Immature natural killer cell (primary cell): ENCODE measurements at regions not wholly inside any gene's neighbourhood (a gene's known extent, or its start where the extent isn't known, plus 50 kb on each side); places are given as distances from the start of the nearest gene placed in this dataset.

Source experiments
- DNase-seq, 3 donors: peaks; one replicate each; pipeline ENCODE4 v3.0.0; 2022; ENCODE audit warnings: mixed read lengths in 1 of 3
- H3K27ac Mint-ChIP-seq, 6 donors: one replicate each; pipeline ENCODE4 v1.8.0; 2020; ENCODE audit warnings: mixed read lengths in 6 of 6, mild to moderate bottlenecking in 5 of 6, inconsistent platforms in 4 of 6, moderate library complexity in 3 of 6
- H3K27me3 Mint-ChIP-seq, 3 donors: one replicate each; pipeline ENCODE4 v1.8.0; 2020 to 2021; ENCODE audit warnings: low read depth in 3 of 3, mild to moderate bottlenecking in 3 of 3, mixed read lengths in 3 of 3, moderate library complexity in 3 of 3, inconsistent platforms in 1 of 3
- H3K36me3 Mint-ChIP-seq, 3 donors: one replicate each; pipeline ENCODE4 v1.8.0; 2020; ENCODE audit warnings: mixed read lengths in 3 of 3, inconsistent platforms in 2 of 3, mild to moderate bottlenecking in 2 of 3
- H3K4me1 Mint-ChIP-seq, 2 donors: one replicate each; pipeline ENCODE4 v1.8.0; 2020; ENCODE audit warnings: inconsistent platforms in 2 of 2, mild to moderate bottlenecking in 2 of 2, mixed read lengths in 2 of 2, moderate library complexity in 1 of 2
- H3K4me3 Mint-ChIP-seq, 5 donors: one replicate each; pipeline ENCODE4 v1.8.0; 2020; ENCODE audit warnings: mild to moderate bottlenecking in 5 of 5, mixed read lengths in 5 of 5, inconsistent platforms in 3 of 5, moderate library complexity in 3 of 5
- H3K9me3 Mint-ChIP-seq, 6 donors: one replicate each; pipeline ENCODE4 v1.8.0; 2020; ENCODE audit warnings: mild to moderate bottlenecking in 6 of 6, mixed read lengths in 6 of 6, inconsistent platforms in 4 of 6, moderate library complexity in 3 of 6

GRCh38 chr21:26784974-26785373 is 60.2 kb downstream of the ADAMTS1 start:
- Mint-ChIP-seq H3K9me3 (peaks cover 0 to 2% (median 0%) of the 10 kb centered on the region in 6 donors), H3K4me3 (no peak overlapping the region), H3K27me3 (peaks cover 0 to 1% (median 0%) of the 10 kb centered on the region in 3 donors), H3K27ac (no peak overlapping the region), H3K36me3 (no peaks in the 10 kb centered on the region), H3K4me1 (no peaks in the 10 kb centered on the region)
- no peak for DNase-seq

DNA sequence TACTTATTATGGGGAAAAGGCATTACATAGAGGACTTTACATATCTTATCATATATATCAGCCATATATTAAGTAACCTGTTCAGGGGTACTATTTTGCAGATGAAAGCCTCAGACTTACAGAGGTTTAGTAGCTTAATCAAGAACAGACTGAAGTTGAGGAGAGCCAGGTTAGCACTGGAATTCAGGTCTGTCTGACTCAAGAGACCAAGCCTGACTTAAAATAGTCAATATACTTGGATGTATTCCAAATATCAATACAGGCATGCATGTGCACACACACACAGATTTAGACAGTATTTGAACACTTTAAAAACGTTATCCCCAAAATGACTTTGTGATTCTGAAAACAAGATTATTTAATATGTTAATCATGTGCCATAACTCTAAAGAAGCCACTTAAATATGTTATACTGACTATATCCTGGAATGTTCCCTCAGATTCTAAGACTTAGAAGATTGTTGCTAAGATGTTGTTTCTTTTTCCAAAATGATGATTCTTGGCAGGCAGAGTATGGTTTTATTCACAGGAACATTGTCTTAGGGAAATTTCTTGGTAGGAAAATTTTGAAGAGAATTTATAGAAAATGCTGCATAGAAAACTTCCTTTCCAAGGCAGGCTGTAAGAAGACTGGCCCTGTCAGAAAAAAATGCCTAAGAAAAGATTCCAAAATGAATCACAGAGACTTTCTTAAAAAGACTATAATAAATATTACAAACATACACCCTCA is 61.6 kb downstream of the ADAMTS1 start:
- Mint-ChIP-seq H3K27me3 (no peaks in the 10 kb centered on the region), H3K4me3 (no peak overlapping the region), H3K9me3 (peaks cover 0 to 2% (median 0%) of the 10 kb centered on the region in 6 donors), H3K4me1 (no peaks in the 10 kb centered on the region), H3K36me3 (no peaks in the 10 kb centered on the region), H3K27ac (no peak overlapping the region)
- no peak for DNase-seq

DNA sequence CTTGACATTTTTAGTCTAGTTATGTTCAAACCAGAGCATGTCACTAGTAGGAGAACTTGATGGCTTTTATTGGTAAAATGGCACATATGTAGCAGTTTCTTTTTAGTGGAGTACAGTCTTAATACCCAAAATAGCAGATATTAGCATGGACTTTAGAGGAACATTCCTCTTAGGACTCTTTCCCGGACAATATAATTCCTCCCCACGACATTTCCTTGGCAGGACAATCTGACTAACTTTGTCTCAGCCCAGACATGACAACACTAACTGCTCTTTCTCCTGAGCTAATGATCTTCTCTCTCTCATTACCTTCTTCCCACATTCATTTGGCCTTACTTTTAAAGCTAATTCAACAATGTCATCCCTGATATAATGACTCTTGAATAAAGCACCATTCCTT is 62.5 kb downstream of the ADAMTS1 start:
- DNase-seq: no peak
- H3K27ac Mint-ChIP-seq: no peak overlapping the region
- H3K4me3 Mint-ChIP-seq: no peak overlapping the region
- no peaks in the 10 kb centered on the region for H3K27me3 Mint-ChIP-seq
- no peaks in the 10 kb centered on the region for H3K36me3 Mint-ChIP-seq
- H3K4me1 Mint-ChIP-seq: no peaks in the 10 kb centered on the region
- H3K9me3 Mint-ChIP-seq: peaks cover 0 to 2% (median 0%) of the 10 kb centered on the region in 6 donors

DNA sequence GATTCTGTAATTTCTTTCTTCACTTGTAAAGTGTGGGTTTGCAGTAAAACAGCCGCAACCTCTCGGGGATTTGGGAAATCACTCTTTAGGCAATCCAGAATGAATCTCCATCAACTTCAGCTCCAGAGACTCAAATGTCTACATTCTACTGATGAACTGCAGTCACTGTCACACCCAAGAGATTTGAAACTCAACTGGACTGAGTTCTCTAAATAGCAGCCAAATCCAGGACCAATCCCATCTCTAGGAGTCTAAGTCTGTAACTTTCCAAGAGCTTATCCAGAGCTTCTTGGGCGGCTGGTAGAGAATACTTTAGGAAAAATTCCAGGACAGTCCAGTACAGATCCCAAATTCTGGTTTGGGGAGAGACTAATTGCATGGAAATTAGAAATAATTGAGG is 62.9 kb downstream of the ADAMTS1 start:
- H3K9me3 Mint-ChIP-seq: peaks cover 0 to 2% (median 0%) of the 10 kb centered on the region in 6 donors
- no peak for DNase-seq
- no peaks in the 10 kb centered on the region for H3K4me1 Mint-ChIP-seq
- no peaks in the 10 kb centered on the region for H3K36me3 Mint-ChIP-seq
- no peak overlapping the region for H3K27ac Mint-ChIP-seq
- H3K4me3 Mint-ChIP-seq: no peak overlapping the region
- H3K27me3 Mint-ChIP-seq: no peaks in the 10 kb centered on the region

GRCh38 chr21:26781331-26781730 is 63.9 kb downstream of the ADAMTS1 start:
- no peak for DNase-seq
- Mint-ChIP-seq H3K9me3 (peaks cover 0 to 2% (median 0%) of the 10 kb centered on the region in 6 donors), H3K27ac (no peak overlapping the region), H3K4me3 (no peak overlapping the region), H3K4me1 (no peaks in the 10 kb centered on the region), H3K36me3 (no peaks in the 10 kb centered on the region), H3K27me3 (no peaks in the 10 kb centered on the region)

- Mint-ChIP-seq H3K4me3 (no peak overlapping the region), H3K4me1 (no peaks in the 10 kb centered on the region), H3K36me3 (no peaks in the 10 kb centered on the region), H3K9me3 (no peaks in the 10 kb centered on the region), H3K27me3 (no peaks in the 10 kb centered on the region), H3K27ac (no peak overlapping the region)
- DNase-seq: no peak
Measured at GRCh38 chr21:26777166-26777565, 68.0 kb downstream of the ADAMTS1 start.

GRCh38 chr21:26776310-26777021 is 68.7 kb downstream of the ADAMTS1 start:
- DNase-seq: no peak
- Mint-ChIP-seq H3K36me3 (no peaks in the 10 kb centered on the region), H3K27me3 (no peaks in the 10 kb centered on the region), H3K9me3 (no peaks in the 10 kb centered on the region), H3K27ac (no peak overlapping the region), H3K4me1 (no peaks in the 10 kb centered on the region), H3K4me3 (no peak overlapping the region)

DNA sequence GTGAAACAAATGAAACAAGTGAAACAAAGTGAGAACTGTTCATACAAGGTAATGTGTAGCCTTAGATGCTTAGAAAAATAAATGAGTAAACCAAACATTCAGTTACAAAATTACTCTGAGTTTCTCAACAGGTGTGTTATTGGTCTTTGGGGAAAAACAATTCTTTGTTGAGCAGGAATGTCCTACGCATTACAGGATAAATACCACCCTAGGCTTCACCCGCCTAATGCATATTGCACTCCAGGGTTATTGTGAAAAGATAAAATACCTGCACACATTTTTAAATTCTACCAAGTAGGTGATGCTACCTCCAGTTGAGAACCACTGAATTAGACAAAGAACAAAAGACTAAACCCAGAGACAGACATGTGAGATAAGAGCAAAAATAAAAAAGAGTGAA is 72.2 kb downstream of the ADAMTS1 start:
- Mint-ChIP-seq H3K4me1 (no peaks in the 10 kb centered on the region), H3K27me3 (no peaks in the 10 kb centered on the region), H3K9me3 (no peaks in the 10 kb centered on the region), H3K4me3 (no peak overlapping the region), H3K27ac (no peak overlapping the region), H3K36me3 (no peaks in the 10 kb centered on the region)
- DNase-seq: no peak

DNA sequence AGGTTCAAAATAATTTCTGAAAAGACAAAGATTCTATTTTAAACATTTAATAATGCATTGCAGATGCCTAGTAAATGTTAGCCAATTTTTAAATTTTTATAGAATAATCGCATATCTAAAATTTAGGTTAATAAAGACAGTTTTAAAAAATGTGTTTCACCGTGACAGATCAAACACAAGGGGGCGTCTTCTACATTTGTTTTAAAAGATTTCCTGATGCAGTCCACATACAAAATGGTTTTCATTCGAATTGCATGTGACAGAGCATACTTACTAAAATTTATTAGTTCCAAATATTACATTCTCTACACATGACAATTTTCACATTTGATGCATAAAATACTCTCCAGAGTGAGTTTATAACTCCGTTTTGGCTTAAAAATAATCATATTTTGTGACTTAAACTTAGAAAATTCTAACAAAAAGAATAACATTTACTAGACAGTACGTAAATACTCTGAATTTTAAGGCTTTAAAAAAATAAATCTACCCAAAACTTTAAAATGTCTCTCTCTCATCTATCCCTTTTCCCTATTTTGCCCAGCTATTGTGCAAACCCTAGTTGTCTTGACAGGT is 75.5 kb downstream of the ADAMTS1 start:
- Mint-ChIP-seq H3K9me3 (no peaks in the 10 kb centered on the region), H3K27ac (no peak overlapping the region), H3K36me3 (no peaks in the 10 kb centered on the region), H3K4me1 (no peaks in the 10 kb centered on the region), H3K27me3 (peaks cover 0 to 1% (median 0%) of the 10 kb centered on the region in 3 donors), H3K4me3 (no peak overlapping the region)
- peak; percentile 7 to 35 (median 33) for DNase-seq

DNA sequence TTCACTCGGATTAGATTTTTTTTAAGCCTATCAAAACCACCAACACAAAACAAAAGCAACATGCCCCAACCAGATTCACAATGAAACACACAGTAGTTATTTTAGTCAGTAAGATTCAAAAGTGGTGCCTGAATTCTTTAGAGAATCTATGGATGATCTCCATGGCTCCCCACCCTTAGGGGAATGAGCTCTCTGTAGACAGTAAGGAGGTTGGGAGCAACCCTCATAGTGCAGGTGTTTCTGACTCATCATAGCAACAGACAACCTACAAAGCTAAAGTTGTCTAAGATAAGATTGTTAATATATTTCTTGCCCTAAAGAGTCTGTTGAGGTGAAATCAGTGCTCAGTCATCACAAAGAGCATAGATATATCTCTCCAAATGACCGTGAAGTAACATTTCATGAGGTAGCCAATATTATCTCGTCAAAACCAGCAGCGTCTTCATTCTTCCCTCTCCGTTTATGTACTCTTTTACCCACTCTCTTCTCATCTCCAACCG is 78.3 kb downstream of the ADAMTS1 start:
- peaks cover 0 to 1% (median 0%) of the 10 kb centered on the region in 3 donors for H3K27me3 Mint-ChIP-seq
- no peaks in the 10 kb centered on the region for H3K9me3 Mint-ChIP-seq
- H3K4me3 Mint-ChIP-seq: no peak overlapping the region
- H3K4me1 Mint-ChIP-seq: no peaks in the 10 kb centered on the region
- H3K36me3 Mint-ChIP-seq: no peaks in the 10 kb centered on the region
- H3K27ac Mint-ChIP-seq: no peak overlapping the region
- no peak for DNase-seq

DNA sequence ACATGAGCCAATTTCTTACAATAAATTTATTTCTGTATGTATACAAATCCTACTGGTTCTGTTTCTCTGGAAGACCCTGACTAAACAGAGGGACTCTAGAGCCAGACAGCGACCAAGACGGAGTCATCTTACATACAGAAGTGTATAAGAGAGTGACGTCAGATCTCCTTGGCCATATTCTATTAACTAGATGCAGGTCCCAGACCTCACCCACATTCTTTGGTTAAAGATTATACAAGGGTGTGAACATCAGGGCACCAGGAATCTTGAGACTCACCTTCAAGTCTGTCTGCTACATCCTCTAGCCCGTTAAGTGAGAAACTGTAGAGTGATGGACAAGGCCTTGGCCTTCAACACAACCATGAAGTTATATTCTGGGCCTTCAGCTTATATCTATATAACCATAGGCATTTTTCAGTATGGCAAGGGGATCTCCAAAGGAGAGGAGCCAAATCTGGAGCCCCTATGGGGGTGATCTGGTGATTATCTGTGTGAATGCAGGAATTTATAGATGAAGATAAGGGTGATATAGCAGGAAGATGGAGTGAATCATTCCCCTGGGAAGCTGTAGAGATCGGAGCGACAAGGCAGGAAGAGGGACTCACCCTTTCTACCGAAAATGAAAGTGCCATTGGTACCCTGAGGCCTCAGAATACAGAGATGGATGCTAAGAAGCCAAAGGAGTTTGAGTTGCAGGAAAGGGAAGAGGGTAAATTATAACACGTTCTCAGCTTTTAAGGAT is 83.9 kb downstream of the ADAMTS1 start:
- no peaks in the 10 kb centered on the region for H3K9me3 Mint-ChIP-seq

DNA sequence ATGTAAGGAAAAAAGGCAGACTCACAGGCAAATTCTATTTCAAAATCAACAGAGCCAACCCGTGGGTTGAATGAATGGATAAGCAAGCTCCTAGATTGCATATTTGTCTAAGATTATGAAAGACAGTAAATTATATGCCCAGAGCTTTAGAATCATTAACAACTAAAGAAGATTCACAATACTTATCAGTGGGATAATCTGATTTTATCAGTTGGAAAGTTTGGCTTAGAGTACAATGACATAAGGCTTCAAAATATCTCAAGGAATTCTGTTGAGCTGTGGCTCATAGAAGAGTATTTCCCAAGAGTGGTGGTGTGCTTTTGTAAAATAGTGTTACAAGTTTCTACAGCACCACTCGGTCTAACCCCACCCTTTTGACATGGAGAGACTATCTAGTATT is 85.5 kb downstream of the ADAMTS1 start:
- H3K27me3 Mint-ChIP-seq: peaks cover 0 to 5% (median 3%) of the 10 kb centered on the region in 3 donors
- H3K36me3 Mint-ChIP-seq: no peaks in the 10 kb centered on the region
- H3K9me3 Mint-ChIP-seq: no peaks in the 10 kb centered on the region
- no peak overlapping the region for H3K4me3 Mint-ChIP-seq
- no peak for DNase-seq
- no peak overlapping the region for H3K27ac Mint-ChIP-seq
- H3K4me1 Mint-ChIP-seq: no peaks in the 10 kb centered on the region

More for the DNA sequence above, 83.9 kb downstream of the ADAMTS1 start:
- Mint-ChIP-seq H3K27me3 (peaks cover 0 to 3% (median 3%) of the 10 kb centered on the region in 3 donors), H3K4me1 (no peaks in the 10 kb centered on the region), H3K4me3 (no peak overlapping the region), H3K36me3 (no peaks in the 10 kb centered on the region), H3K27ac (no peak overlapping the region)
- no peak for DNase-seq

DNA sequence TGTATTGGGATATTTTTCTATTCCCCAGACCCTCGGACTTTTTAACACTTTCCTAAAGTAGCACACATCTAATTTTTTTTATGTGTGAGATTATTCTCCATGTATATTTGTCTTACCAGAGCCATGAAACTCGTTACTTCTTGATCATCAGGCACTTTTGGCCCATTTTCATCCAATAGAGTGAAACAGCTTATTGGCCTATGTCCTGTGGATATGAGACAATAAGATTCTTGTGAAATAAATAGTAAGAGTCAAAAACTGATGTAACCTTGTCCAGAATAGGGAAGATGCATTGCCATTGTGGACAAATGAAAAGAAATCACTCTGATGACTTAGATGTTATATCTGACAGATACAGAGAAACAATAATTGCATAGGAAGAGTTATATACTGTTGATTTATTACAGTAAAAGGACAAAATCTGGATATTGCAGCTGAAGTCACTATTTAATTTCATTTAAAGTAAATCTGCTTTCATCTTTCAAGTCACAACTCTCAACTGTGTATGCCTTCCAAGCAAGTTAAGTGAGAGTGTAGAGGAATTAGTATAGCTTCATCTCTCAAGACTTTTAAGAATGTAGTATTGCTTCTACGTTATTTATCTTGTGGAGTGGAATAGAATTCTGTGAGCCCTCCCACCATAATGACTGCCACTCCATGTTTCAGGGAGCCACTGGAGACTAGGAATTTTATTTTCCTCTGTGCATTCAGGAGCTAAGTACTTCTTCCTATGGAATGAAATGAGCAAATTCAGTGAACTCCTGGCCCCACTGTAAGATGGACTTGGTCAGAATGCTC is 86.9 kb downstream of the ADAMTS1 start:
- Mint-ChIP-seq H3K27me3 (peaks cover 0 to 5% (median 3%) of the 10 kb centered on the region in 3 donors), H3K4me1 (no peaks in the 10 kb centered on the region), H3K9me3 (no peaks in the 10 kb centered on the region), H3K27ac (no peak overlapping the region), H3K36me3 (no peaks in the 10 kb centered on the region), H3K4me3 (no peak overlapping the region)
- DNase-seq: no peak
